ENCODE measurements at regions not wholly inside any gene's neighbourhood (a gene's known extent, or its start where the extent isn't known, plus 50 kb on each side); places are given as distances from the start of the nearest gene placed in this dataset.
A peak's percentile ranks its signal among the peaks of the same experiment; 100 is the strongest.
"Not testable (repeated sequence)": the region's sequence is repeated elsewhere in the genome, so short reads cannot be mapped to it uniquely, and the experiment has no call there.

DNA sequence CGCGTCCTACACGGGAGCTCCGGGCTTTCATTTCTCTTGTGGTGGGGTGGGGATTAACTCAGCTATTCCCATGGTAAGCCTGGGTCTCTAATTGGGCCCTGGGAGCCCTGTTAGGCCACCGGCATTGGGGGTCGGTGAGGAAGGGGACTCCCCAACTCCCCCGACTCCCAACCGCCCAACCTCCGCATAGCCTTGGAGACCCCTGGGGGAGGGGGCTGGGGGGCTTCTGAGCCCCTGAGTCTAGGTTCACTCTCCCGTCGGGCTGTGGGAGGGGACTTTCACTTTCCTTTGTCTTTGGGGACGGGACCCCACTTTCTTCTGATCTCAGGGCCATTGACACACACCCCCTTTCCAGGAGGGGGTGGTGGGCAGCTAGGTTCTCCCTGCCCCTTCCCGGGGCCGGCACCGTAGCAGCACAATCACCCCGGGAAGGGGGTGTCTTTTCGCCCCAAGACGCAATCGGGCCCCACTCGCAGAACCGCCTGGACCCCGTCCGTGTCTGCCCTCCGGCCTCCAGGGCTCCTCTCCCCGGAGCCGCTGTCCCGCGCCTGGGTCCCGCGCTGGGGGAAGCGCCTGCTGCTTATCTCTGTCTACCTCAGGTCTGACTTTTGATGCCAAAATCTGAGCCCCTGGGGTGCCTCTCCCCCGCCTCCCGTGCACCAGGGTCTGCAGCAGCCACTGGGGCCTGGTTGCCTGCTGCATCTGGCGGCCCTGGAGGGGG lies 69.6 kb upstream of the ZNF658 start:
- peak; percentile 60 for DNase-seq (ENCODE audit: low spot score)

DNA sequence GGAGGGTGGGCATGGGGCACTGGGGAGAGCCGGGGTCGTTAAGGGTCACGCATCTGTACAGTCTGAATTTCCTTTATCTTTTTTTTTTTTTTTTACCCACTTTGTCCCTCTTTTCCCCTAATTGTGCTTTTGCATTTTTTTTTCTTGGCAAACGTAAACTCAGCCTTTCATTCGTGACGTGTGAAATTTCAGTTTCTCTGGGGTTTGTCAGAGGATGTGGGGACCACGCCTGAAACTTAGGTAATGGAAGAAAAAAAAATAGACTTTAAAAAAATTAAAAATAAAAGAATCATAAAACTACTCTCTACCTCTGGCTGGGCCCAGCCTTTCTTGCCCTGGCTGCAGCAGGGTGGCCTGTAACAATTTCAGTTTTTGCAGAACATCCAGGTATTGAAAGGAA lies 68.3 kb upstream of the ZNF658 start:
- DNase-seq (ENCODE audit: low spot score): not testable (repeated sequence)

DNA sequence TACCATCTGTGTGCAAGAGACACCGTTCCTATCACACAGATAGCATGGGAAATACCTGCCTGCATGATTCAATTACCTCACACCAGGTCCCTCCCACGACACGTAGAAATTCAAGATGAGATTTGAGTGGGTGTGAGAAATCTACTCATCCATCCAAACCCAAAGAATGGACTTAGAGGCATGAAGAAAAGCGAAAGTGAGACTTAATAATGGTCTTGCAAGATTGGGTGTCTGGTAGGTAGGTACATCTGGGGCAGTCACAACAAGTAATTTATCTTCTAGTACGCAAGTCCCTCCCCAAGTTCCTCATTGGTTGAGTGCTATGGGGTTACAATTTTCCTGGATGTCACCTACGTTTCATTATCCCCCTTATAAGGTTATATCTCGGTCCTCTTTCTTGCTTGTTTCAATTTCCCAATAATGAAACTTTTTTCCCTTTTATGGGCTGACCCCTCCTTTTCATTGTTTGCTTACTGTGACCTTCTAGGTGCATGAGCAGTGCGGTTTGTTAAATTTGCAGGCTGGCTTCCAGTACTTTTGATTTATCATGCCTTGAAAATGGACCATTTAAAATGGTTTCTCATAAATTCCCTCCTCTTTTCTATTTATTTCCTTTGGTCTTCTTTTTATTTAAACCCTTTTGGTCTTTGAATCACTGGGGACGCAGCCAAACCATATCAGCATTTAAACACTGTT lies 63.1 kb upstream of the ZNF658 start:
- DNase-seq (ENCODE audit: low spot score): not testable (repeated sequence)

All from mesenteric fat pad (tissue), 1 donor.